LNCaP clone FGC (cell line): ENCODE measurements at regions not wholly inside any gene's neighbourhood (a gene's known extent, or its start where the extent isn't known, plus 50 kb on each side); places are given as distances from the start of the nearest gene placed in this dataset.
A peak's percentile ranks its signal among the peaks of the same experiment; 100 is the strongest.

ENCODE experiments used
- DNase-seq: peaks from one replicate; pipeline ENCODE4 v3.0.0-alpha.2; 2011; ENCODE audit warnings: low read depth
- H3K4me3 ChIP-seq: 2 replicates; pipeline ENCODE4 v1.5.1; 2011; ENCODE audit warnings: mild to moderate bottlenecking, low read depth, low read length, control low read depth
- TF ChIP-seq, protein P1 (sequence below): IDR thresholded peaks from 2 replicates; pipeline ENCODE4 v1.5.1; 2012; ENCODE audit warnings: mild to moderate bottlenecking; ENCODE audit not compliant: control insufficient read depth, insufficient read depth; ENCODE audit errors: extremely low read depth

DNA sequence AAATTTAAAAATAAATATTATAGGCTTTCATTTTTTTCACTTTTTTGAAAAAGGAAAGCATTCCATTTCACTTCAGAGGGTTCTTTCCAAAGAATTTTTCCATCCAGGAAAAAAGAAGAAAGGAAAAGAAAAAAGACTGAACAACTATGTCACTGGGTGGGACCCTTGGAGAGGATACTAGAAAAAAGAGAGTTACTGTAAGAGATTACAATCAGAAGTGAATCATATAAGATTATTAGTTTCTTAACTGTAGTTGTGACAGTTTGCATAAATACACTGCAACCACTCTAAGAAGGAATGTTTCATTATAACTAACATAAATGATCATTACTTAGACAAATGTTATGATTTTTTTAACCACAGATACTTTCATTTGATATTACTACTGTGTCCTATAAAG lies 87.8 kb downstream of the KLF12 start:
- TF ChIP-seq, protein P1, sequence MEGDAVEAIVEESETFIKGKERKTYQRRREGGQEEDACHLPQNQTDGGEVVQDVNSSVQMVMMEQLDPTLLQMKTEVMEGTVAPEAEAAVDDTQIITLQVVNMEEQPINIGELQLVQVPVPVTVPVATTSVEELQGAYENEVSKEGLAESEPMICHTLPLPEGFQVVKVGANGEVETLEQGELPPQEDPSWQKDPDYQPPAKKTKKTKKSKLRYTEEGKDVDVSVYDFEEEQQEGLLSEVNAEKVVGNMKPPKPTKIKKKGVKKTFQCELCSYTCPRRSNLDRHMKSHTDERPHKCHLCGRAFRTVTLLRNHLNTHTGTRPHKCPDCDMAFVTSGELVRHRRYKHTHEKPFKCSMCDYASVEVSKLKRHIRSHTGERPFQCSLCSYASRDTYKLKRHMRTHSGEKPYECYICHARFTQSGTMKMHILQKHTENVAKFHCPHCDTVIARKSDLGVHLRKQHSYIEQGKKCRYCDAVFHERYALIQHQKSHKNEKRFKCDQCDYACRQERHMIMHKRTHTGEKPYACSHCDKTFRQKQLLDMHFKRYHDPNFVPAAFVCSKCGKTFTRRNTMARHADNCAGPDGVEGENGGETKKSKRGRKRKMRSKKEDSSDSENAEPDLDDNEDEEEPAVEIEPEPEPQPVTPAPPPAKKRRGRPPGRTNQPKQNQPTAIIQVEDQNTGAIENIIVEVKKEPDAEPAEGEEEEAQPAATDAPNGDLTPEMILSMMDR = no peak

DNA sequence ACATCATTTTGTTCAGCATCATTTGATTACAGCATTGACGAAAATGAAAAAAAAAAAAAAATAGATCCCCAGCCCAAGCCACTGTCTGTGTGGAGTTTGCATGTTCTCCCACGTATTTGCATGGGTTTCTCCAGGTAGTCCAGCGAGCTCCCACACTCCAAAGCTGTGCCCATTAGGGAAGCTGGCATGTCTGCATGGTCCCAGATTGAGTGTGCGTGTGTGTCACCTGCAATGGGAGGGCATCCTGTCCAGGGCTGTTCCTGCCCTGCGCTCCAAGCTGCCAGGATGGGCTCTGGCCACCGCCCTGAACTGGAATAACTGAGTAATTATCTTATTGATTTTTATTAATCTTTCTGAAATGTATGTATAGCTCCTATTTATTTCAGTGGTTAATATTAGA lies 88.6 kb downstream of the KLF12 start:
- TF ChIP-seq, protein P1 = no peak
- H3K4me3 ChIP-seq = no peak overlapping the region
- DNase-seq = no peak

More for the DNA sequence above, 87.8 kb downstream of the KLF12 start:
- no peak overlapping the region for H3K4me3 ChIP-seq
- no peak for DNase-seq

DNA sequence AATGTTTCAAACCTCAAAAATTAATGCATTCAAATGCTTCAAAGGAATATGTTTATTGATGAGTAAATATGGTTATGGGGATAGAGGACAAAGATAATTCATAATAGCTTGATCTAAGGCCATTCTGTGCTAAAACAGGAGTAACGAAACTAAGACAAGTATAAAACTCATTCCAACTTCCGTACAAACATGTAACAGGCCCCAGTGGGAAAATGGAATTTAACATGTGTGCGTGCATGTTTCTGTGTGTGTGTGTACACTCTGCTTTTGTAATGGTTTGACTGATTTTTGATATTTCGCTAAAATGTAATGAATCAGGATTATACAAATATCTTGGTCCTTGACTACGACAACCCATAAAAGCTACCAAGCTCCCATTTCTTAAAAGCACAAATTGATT lies 91.0 kb downstream of the KLF12 start:
- TF ChIP-seq, protein P1 = no peak
- H3K4me3 ChIP-seq = no peak overlapping the region
- DNase-seq = no peak

DNA sequence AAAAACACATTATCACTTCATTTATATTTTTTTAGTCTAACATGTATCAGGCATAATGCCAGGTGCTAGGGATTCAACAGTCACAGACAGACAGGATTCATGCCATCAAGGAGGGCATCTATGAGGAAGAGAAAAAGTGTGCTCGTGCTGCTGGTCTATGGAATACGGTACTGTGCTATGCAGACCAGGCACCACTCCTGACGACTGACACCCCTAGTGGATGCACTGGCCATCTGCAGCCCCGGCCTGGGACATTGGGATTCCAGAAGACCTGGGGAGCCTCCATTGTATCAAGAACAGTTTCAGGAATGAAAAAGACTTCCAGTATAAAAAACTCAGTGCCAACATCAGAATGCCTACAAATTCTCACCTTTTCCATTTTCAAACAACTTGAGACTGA lies 94.0 kb downstream of the KLF12 start:
- no peak for DNase-seq
- TF ChIP-seq, protein P1 = 0 out of 2 replicates have a peak, but pooled peaks have one; percentile 3

DNA sequence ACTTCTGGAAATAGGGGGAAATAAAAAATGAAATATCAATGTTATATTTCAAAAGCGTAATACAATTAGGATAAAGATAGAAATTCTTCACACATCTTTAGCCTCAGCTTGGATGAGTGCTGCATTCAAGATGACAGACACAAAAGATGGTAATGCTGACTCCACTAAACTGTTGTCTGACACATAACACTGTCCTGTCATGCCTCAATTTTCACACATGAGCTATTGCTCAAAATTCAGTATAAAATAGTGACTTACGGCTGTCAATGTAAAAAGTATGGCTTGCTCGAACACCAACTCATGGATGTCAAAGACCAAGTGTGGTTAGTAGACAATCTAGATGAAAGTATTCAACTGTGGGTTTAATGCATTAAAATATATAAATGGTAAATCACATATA lies 94.5 kb downstream of the KLF12 start:
- TF ChIP-seq, protein P1 = no peak
- DNase-seq = no peak
- H3K4me3 ChIP-seq = no peak overlapping the region

More for the DNA sequence above, 94.0 kb downstream of the KLF12 start:
- no peak overlapping the region for H3K4me3 ChIP-seq

DNA sequence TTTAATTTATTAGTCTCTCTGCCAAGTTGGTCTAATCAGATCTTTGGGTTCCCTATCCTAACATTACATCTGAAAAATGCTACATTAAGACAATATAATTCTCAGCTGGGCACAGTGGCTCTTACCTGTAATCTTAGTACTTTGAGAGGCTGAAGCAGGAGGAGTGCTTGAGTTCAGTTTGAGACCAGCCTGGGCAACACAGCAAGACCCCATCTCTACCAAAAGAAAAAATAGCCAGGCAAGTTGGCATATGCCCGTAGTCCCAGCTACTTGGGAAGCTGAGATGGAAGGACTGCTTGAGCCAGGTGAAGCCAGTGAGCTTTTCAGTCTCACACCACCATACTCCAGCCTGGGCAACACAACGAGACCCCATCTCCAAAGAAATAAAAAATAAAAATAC lies 95.0 kb downstream of the KLF12 start:
- no peak overlapping the region for H3K4me3 ChIP-seq
- TF ChIP-seq, protein P1 = no peak

DNA sequence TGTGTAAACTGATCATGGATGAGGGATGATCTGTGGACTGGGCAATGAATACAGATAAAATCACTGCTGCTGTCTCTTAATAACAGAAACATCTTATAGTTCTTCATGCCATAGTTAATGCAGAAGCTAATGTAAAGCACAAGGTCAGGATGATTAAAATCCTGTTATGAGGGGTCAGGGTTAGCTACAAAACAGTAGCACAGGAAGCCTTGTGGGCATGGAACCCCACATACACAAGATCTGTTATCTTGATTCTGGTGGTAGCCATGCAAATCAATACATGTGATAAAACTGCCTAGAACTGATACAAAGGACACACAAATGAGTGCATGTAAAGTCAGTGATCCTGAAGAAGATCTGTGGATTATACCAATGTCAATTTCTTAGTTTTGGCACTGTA lies 96.4 kb downstream of the KLF12 start:
- H3K4me3 ChIP-seq = no peak overlapping the region
- TF ChIP-seq, protein P1 = no peak
- DNase-seq = no peak

More for the DNA sequence above, 95.0 kb downstream of the KLF12 start:
- no peak for DNase-seq
